Panc1 (cell line): ENCODE measurements at regions not wholly inside any gene's neighbourhood (a gene's known extent, or its start where the extent isn't known, plus 50 kb on each side); places are given as distances from the start of the nearest gene placed in this dataset.

Experiments used
- POLR2AphosphoS5 ChIP-seq: IDR thresholded peaks from 2 replicates; pipeline ENCODE4 v1.6.1; 2012; ENCODE audit warnings: mild to moderate bottlenecking, low read depth, low read length, moderate library complexity
- TCF7L2 ChIP-seq: IDR thresholded peaks from 2 replicates; pipeline ENCODE4 v1.6.1; 2011; ENCODE audit warnings: mild to moderate bottlenecking, low read depth, low read length, inconsistent platforms
- TF ChIP-seq, protein P1 (sequence below): fragments of 450-650 bp; IDR thresholded peaks from 2 replicates; pipeline ENCODE4 v1.5.1; 2017; ENCODE audit warnings: mild to moderate bottlenecking
- TF ChIP-seq, protein P2 (sequence below), 2 experiments: IDR thresholded peaks; 2 replicates each; pipeline ENCODE4 v1.6.1; 2011 to 2012; ENCODE audit warnings: low read depth in 2 of 2, control low read depth in 1 of 2, low read length in 1 of 2, mild to moderate bottlenecking in 1 of 2, moderate library complexity in 1 of 2; ENCODE audit not compliant: insufficient read depth in 1 of 2

DNA sequence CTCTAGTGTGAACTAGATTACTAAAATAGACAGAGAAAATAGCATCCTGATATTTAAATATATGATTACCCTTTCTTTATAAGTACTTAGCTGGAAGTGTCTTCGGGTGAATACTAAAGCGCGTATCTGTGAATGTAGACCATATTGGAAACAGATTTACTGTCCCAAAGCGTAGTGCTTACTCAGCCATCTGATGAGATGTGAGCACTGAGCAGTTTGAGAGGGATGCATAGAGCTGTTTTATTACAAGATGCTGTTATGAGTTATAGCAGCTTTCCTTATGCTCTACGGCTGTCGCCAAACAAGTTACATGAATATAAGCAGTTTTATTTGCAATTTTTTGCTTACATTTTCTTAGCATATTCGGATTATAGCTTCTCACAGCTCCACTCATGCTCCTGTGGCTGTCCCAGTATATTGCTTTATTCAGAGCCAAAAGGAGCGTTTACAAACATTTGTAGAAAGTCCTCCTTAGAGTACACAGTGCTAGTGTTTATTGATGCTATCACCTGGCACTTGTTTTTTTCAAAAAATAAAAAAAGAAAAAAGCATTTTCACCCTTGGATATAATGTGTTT lies 981.4 kb upstream of the WWC1 start:
- TF ChIP-seq, protein P1, sequence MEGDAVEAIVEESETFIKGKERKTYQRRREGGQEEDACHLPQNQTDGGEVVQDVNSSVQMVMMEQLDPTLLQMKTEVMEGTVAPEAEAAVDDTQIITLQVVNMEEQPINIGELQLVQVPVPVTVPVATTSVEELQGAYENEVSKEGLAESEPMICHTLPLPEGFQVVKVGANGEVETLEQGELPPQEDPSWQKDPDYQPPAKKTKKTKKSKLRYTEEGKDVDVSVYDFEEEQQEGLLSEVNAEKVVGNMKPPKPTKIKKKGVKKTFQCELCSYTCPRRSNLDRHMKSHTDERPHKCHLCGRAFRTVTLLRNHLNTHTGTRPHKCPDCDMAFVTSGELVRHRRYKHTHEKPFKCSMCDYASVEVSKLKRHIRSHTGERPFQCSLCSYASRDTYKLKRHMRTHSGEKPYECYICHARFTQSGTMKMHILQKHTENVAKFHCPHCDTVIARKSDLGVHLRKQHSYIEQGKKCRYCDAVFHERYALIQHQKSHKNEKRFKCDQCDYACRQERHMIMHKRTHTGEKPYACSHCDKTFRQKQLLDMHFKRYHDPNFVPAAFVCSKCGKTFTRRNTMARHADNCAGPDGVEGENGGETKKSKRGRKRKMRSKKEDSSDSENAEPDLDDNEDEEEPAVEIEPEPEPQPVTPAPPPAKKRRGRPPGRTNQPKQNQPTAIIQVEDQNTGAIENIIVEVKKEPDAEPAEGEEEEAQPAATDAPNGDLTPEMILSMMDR: no peak
- TF ChIP-seq, protein P2, sequence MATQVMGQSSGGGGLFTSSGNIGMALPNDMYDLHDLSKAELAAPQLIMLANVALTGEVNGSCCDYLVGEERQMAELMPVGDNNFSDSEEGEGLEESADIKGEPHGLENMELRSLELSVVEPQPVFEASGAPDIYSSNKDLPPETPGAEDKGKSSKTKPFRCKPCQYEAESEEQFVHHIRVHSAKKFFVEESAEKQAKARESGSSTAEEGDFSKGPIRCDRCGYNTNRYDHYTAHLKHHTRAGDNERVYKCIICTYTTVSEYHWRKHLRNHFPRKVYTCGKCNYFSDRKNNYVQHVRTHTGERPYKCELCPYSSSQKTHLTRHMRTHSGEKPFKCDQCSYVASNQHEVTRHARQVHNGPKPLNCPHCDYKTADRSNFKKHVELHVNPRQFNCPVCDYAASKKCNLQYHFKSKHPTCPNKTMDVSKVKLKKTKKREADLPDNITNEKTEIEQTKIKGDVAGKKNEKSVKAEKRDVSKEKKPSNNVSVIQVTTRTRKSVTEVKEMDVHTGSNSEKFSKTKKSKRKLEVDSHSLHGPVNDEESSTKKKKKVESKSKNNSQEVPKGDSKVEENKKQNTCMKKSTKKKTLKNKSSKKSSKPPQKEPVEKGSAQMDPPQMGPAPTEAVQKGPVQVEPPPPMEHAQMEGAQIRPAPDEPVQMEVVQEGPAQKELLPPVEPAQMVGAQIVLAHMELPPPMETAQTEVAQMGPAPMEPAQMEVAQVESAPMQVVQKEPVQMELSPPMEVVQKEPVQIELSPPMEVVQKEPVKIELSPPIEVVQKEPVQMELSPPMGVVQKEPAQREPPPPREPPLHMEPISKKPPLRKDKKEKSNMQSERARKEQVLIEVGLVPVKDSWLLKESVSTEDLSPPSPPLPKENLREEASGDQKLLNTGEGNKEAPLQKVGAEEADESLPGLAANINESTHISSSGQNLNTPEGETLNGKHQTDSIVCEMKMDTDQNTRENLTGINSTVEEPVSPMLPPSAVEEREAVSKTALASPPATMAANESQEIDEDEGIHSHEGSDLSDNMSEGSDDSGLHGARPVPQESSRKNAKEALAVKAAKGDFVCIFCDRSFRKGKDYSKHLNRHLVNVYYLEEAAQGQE (IDR thresholded peaks at IDR 0.05; ENCODE audit: insufficient read depth in 1 of 2, low read depth in 2 of 2, low read length in 1 of 2): no peak
- TF ChIP-seq TCF7L2 (no peak), POLR2AphosphoS5 (no peak)
